Dermis blood vessel endothelial cell (primary cell): ENCODE measurements at regions not wholly inside any gene's neighbourhood (a gene's known extent, or its start where the extent isn't known, plus 50 kb on each side); places are given as distances from the start of the nearest gene placed in this dataset.
A peak's percentile ranks its signal among the peaks of the same experiment; 100 is the strongest.
"Not testable (repeated sequence)": the region's sequence is repeated elsewhere in the genome, so short reads cannot be mapped to it uniquely, and the experiment has no call there.

Source experiments
- DNase-seq: peaks from one replicate; pipeline ENCODE4 v3.0.0; 2010

DNA sequence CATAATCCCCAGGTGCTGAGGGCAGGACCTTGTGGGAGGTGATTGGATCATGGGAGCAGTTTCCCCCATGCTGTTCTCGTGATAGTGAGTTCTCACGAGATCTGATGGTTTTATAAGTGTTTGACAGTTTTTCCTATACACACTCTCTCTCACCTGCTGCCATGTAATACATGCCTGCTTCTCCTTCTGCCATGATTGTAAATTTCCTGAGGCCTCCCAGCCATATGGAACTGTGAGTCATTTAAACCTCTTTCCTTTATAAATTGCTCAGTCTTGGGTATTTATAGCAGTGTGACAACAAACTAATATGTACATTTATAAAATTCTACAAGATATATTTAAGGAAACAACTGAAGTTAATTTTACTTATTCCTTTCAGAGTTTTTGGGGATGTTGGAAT, 170.8 kb upstream of the BET1 start:
- peak; percentile 32 for DNase-seq

DNA sequence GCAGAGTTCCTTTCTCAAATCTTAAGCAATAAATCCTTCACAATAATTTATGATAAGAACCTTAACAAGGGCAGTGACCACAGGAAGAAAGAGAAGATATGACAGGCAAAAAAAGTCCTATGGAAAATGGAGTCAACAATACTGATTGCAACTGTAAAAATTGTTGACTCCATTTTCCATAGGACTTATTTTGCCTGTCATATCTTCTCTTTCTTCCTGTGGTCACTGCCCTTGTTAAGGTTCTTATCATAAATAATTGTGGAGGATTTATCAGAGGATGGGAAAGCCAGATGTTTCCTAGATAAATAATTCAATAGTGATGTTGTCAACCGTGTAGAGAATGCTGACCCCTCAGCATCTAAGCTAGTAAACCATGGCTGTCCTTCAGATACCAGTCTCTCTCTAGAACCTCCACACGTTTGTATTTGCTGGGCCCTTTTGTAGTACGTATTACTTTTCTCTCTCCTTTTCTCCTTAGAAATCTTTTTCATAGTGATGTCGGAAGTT, 172.6 kb upstream of the BET1 start:
- peak; percentile 74 for DNase-seq

DNA sequence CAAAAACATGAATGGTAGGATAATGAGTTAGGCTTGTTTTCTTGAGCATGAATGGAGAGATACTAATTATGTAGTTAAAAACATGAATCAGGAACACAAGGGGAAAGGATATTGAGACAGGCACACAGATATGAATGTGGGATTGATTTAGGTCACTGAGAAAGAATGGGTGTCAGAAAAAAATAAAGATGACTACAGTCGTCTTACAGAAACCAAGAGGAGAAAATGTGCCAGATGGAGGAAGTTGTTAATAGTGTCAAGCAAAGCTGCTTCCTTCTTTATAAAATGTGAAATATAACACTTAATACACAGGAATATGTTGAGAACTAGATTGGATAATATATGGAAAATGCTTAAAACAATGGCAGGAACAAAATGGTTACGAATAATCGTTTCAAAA, 173.3 kb upstream of the BET1 start:
- DNase-seq = peak; percentile 95

DNA sequence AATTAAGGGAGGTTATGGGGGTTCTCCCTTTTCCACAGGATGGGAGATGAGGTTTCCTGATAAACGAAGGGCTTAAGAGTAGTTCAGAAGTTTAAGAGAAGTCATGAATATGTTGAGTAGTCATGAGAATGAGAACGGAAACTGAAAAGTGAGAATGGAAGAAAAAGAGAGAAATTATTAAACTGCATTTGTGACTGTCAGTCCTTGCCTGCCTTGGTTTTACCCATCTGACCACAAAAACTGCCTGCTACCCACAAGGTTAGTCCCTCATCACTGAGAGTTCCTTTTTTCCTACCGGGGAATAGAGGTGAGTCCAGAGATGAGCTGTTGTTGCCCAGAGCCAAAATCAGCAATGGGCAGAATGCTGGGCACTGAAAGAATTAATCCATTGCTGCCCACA, 174.1 kb upstream of the BET1 start:
- DNase-seq = no peak

DNA sequence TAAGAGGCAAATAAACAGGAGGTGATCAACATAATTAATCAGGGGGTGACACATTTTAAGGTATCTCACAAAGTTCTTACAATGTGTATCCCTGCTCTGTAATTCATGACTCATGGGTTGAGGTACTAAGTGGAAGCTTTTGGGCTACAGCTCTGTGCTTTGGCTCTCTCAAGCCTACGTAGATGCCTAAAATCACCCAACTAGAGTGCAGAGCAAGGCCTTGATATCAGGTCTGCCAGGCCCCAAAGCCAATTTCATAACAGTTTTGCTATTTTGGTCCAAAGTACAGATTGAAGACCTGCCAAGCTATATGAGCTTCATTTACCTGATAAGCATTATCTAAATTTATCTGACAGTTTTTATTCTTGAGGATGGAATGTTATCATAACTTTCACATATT, 175.3 kb upstream of the BET1 start:
- no peak for DNase-seq

DNA sequence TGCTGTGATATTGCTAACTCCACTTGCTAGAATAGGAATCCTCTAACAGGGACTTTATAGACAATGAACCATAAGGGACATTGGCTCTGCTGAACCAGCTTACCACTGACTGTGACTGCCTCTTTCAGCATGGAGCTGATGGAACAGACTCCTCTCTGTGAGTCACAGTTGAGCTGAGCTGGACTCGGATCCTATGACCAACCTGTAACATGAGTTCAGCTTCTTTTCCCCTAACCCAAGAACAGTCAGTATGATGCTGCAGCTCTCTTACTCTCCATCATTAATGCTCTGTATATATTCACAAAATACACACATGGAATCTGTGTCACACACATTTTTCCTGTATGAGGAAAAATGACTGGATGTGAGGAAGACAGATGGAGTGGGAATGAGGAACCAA, 177.9 kb upstream of the BET1 start:
- DNase-seq = peak; percentile 77

DNA sequence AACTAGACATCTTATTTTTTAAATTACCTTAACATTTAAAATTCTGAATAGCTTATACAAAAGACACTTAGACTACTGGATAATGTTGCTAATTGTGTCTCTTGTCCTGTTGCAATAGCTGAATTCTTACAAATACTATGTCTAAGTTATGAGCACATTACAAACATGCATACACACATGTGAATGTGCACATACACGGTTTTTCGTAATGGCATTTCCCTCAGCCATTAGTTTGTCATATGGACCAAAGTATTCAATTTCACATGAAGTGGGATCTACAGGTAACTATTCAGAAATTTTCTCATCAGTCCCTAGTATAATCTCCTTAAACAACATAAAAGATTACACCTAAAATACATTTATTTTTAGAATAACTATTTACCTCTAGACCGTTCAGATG, 178.6 kb upstream of the BET1 start:
- DNase-seq = peak; percentile 42

DNA sequence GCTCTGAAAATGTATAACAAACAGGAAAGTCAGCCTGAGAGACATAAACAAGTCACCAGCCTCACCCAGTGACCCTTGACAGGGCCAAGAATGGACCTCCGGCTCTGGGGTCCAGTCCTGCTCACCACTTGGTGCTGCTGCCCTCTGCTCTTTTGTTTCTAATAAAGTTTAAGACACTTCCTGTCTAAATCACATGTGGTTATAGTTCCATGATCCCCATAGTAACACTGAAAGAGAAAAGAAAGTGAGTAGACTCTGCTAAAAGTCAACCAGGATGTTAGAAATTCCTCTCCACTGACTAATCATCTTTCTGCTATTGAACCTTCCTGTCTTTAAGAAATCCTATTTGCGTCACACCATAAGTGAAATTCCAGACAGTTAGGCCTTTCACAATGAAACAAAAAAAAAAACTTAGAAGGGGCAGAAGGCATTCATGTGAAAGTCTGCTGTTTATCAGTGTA, 179.2 kb upstream of the BET1 start:
- DNase-seq = peak; percentile 98

DNA sequence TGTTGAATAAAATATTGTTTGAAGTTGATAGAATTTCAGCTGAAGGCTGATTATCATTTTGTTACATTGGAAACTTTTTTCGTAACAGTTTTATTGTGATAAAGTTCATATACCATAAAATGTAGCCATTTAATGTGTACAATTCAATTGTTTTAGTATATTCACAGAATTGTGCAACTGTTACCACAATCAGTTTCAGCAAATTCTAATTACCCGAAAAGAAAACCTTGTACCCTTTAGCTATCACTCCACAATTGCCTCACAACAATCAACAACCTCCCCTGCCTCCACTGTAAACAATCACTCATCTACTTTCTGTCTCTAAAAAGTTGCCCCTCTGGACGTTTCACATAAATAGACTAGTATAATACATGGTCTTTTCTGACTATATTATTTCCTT, 179.7 kb upstream of the BET1 start:
- DNase-seq = peak; percentile 27

DNA sequence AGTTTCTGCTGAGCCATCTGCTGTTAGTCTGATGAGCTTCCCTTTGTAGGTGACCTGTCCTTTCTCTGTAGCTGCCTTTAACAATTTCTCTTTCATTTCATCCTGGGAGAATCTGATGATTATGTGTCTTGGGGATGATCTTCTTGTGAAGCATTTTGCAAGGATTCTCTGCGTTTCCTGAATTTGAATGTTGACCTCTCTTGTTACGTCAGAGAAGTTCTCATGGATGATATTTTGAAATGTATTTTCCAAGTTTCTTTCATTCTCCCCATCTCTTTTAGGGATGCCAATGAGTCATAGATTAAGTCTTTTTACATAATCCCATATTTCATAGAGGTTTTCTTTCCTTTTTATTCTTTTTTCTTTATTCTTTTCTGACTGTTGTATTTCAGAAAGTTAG, 184.2 kb upstream of the BET1 start:
- DNase-seq = no peak

DNA sequence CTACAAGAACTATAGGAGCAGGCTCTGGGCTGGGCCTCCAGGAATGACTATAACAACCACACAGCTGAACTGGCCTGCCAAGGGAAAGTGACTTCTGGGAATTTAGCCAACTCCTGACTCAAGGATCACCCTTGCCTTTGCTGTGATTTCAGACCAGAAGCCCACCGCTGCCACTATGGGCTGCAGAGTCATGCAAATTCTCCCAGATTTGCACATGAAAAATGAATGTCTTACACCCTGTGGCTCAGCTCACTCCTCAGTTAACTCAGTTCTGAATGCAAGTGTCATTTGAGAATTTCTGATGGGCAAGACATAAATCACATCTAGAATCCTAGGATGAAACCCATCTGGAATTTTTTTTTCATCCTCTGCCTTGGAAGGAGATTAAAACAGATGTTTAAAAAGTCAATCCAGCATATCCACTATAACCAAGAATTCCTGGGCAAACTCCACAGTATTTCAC, 186.5 kb upstream of the BET1 start:
- peak; percentile 94 for DNase-seq

DNA sequence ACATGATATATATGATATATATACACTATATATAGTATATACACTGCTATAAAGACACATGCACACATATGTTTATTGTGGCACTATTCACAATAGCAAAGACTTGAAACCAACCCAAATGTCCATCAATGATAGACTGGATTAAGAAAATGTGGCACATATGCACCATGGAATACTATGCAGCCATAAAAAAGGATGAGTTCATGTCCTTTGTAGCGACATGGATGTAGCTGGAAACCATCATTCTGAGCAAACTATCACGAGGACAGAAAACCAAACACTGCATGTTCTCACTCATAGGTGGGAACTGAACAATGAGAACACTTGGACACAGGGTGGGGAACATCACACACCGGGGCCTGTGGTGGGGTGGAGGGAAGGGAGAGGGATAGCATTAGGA, 190.3 kb upstream of the BET1 start:
- not testable (repeated sequence) for DNase-seq

DNA sequence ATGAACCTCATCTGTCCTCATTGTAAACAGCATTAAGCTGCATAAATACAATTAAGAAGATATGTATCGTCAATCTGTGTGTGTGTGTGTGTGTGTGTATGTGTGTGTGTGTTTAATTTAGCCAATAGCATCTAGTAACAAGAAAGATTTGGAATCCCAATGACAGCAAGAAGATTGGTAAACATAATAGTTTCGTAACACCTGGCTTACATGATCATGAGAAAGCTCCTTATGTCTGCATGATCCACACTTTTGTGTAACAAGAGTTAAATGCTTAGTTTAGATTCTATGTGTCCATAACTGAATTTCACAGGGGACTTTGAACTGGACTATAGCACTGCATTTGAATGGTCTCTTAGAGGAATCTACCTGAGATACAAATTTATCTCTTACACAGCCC, 191.0 kb upstream of the BET1 start:
- DNase-seq = no peak

DNA sequence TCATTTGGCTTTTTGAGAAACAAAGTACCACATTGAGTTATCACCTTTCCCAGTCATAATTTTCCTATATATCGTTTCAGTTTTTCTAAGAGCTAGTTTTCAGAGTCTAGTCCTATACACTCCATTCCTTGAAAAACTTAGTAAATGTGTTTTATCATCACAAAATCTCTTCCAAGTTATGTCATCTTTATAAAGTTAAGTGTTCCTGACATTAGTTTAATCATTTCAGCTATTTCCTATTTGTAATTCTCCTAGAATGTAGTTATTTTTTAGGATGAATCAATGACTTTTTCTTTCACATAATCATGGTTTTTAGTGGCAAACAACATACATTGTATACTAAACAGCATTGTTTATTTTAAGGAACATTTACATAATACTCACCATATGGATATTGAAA, 191.7 kb upstream of the BET1 start:
- no peak for DNase-seq

DNA sequence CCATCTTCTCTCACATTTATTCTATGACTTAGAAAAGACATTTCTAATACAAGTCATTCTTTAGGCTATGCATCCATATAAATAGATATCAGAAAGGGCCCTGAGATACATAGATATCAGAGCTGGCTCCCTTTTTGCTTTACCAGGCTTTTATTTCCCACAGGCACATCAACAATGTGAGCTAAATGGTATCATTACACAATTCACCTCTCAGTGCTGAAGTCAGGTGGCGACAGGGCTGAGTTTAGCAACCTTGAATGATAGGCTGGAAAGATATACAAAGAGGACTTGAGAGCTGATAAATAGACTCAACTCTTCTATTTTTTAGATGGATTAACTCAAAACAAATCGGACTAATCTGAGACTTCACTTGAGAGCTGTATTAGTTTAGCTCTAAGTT, 189.2 kb upstream of the COL1A2 start:
- no peak for DNase-seq

DNA sequence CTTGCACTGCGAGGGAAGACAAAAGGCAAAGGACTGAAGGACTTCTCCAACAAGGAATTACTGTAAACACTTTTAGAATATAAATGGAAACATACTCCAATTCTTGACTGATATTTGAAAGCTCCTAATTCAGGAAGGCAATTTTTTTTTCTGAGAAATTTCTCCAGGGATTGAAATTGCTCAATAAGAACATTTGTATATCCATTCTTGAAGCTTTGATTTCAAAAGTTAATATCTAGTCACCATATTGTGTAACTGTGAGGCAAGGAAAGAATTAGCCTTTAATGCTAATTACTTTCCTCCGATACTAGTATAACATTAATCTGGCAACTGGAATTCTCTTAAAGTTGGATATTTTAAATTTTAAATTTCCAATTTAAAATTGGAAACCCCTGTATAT, 188.4 kb upstream of the COL1A2 start:
- no peak for DNase-seq

DNA sequence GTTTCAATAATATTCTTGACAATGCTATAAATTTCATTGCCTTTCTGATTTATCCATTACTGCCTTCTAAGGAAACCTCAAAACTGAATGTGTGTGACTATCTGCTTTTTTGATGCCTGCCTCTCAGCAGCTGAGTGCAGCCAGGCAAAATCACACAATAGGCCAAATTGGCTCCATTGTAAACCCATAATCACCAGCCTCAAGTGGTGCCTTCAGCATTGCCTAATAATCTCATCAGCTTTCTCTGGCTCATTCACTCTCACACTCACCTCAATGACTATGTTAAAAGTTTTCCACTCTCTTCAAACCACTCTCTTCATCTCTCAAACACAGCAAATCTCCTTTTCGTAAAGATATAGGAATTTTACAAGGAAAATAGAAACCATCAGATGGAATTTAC, 182.5 kb upstream of the COL1A2 start:
- DNase-seq = no peak

DNA sequence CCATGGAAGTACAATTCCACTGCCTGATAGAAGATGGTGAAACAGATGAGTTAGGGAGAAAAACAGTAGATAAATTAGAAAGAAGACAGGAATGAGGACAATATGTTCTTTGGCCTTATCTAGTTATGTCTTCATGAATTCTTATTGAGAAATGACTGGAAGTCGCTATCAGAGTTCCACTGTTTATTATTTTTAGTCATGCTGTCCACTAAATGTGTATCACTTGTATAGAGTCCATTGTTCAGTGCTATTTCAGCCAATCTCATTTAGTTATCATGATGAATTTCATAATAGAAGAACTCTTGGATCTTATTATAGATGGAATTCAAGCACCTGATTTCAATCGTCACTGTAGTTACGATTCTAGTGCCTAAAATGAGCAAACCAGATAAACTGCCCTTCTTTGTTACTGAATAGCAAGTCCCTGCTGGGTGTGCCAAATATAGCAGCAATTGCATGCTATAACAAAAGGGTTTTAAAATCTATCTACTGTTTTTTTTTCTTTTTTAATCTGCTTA, 177.7 kb upstream of the COL1A2 start:
- DNase-seq = no peak

DNA sequence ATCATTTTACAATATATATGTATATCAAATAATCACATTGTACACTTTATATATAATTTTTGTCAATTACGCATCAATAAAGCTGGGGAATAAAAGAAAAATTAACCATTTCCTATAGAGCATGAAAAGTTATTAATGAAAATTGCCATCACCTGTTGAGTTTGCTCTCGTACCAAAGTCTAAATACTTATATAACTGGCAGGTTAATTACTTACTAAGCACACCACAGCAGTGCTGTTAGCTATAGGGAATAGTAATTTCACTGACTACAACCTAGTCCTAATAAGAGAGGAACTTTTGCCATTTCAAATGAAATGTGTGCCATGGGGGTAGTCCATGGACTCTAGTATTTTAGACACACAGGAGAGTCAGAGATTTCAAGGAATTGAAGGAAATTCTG, 176.9 kb upstream of the COL1A2 start:
- DNase-seq = no peak

DNA sequence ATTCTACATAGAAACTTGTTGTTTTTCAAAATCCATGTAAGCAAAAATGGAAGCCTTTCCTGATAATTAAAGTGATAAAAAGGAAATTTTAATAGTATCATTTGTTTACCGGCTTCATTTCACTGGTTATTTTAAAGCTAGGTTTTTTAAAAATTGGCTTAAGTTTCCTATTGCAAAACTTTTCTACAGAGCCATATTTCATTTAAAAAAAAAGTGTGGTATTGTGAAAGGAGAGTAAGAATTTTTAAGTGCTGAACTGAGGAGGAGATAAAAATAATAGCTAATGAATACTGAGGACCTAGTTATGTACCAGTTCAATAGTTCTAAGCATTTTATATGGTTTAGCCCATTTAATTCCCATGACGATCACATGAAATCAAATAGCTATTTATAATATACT, 172.2 kb upstream of the COL1A2 start:
- DNase-seq = no peak

DNA sequence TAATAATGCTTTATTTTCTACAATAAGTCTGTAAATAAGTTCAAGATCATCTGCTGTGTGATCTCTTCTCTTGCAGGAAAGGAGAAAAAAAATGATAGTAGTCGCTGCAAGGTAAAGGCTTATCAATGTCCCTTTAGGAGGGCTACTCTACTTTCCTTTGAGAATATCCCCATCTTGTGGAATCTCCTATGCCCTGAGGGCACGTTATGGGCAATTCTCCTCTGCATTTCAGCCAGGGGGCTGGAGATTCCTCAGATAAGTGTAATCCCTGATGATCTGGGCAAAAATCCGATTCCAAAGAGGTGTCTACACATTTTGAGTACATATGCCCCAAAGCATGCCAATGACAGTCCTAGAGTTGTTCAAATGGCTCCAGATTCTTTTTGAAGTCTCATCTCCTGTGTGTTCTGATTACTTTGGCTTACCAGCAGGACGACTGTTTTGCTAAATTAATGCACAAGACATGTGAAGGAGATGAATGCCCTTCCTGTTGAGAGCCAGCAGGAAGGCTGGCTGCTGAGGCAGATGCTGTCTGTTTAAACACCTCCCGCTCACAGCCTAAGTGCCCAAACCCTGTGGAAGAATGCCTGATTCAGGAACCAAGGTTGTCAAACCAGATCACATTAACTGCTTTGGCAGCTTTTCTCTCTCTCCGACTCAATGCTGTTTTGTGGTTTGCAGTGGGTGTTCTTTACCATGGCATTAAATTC, 171.2 kb upstream of the COL1A2 start:
- DNase-seq = peak; percentile 81

DNA sequence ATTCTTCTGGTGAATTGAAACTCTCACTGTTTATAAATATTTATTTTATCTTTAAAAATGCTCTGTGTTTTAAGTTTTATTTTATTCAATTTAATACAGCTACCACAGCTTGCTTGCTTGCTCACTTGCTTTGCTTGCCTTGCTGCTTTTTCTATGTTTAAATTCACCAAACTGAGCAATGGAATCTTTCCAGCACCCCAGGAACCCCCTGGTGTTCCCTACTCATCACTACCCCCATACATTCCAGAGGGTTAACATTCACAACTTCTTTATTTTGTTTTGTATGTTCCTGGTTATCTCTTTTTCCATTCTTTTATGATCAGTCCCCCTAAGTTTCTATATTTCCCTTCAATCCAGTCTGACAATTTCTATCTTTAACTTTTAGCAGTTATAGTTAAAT, 166.5 kb upstream of the COL1A2 start:
- DNase-seq = no peak

DNA sequence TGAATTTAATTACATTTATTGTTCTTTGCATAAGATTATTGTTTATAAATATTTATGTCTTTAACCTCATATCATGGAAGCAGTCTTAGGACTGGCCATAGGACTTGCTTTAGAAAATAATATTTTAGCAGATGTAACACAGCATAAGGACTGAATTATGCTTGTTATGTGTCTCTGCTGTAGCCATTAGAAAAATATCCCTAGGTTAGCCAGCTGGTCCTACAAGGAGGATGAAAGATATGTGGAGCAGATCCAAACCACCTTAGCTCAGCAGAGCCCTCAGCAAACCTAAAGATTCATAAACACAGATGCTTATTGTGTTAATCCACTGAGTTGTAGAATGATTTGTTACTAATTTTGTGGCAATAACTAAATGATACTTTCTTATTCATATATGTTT, 166.0 kb upstream of the COL1A2 start:
- DNase-seq = no peak

DNA sequence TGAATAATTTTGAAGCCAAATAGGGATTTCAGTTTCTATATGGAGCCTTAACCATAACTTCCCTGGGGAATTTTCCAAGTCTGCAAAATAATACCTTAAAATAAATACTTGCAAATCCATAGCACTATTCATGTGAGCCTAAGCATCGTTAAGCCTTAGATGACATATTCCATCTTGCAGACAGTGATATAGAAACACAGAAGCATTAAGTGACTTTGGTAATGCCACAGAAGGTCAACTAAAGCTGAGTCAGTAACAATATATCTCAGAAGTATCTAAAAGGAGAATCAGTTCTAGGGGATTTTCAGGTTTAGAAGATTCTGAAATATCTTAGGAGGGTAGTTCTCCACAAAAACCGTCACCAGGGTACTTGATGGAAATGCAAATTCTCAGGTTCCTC, 163.4 kb upstream of the COL1A2 start:
- DNase-seq = no peak

DNA sequence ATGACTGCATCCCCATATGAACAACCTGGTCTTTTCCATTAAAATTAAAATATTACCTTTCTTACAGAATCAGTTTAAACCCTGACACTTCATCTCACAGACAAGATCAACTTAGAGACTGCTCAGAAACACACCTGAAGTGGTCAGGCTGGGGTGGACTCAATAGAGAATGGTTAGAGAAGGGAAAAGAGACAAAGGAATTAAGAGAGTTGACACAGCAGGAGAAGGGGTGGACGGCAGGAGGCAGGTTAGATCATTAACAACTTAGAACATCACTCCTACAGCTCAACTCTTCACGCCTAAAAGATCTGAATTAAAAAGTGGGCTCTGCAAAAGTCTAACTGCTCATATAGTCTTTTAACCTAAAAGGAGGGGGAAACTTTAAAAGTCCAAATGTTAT, 157.7 kb upstream of the COL1A2 start:
- no peak for DNase-seq
